ENCODE measurements at regions not wholly inside any gene's neighbourhood (a gene's known extent, or its start where the extent isn't known, plus 50 kb on each side); places are given as distances from the start of the nearest gene placed in this dataset.

DNA sequence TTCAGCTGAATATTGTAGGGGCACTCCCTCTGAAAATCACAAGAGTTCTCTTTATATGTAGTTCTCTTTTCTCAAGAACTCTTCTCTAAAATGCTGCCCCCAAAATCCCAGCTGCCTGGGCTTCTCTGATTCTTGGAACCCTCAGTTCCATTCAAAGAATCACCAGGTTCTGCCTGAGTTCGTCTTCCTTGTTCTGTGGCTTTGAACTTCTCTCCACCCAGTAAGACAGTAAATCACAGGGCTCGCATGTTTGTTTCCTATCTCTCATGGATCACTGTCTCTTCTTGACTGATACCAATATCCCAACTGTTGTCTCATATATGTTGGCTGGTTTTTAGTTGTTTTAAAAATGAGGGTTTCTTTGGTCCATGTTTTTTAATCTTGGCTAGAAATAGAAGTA, 359.5 kb upstream of the CBLB start:
- no peaks in the 10 kb centered on the region for H3K9me3 ChIP-seq (ENCODE audit: low read depth, low read length)
- no peaks in the 10 kb centered on the region for H3K27me3 ChIP-seq (ENCODE audit: insufficient read depth, low read length)
- no peaks in the 10 kb centered on the region for H3K4me1 ChIP-seq (ENCODE audit: insufficient read depth, low read length)
- H3K4me3 ChIP-seq (ENCODE audit: low read length), result no peak overlapping the region

DNA sequence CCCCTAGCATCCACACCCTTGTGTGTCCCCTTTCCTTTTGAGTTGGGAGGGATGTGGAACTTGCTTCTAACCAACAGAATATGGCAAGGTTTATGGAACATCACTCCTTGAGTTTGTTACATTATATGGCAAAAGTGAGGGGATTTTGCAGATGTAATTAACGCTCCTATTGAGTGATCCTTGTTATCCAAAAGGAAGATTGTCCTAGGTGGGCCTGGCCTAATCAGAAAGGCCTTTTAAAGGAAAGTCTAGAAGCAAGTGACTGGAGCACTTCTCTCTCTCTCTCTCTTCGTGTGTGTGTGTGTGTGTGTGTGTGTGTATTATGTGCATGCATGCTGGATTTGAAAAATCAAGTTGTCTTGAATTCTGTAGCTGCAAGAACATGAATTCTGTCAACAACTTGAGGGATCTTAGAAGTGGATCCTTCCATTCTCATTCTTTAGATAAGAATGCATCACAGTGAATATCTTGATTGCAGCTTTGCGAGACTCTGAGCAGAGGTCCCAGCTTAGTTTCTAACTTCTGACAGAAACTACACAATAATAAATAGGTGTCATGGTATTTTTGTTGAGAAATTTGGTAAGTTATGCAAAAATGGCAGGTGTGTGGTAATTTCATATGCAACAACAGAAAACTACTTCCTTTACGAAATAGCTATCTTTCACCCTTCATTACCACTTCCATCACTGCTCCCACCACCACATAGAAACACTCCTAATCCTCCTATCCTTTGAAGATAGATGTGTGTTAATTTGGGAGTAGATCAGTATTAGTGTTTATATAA, 360.9 kb upstream of the CBLB start:
- H3K4me1 ChIP-seq (ENCODE audit: insufficient read depth, low read length), result no peaks in the 10 kb centered on the region
- H3K9me3 ChIP-seq (ENCODE audit: low read depth, low read length), result no peaks in the 10 kb centered on the region
- no peak overlapping the region for H3K4me3 ChIP-seq (ENCODE audit: low read length)
- H3K27me3 ChIP-seq (ENCODE audit: insufficient read depth, low read length), result no peaks in the 10 kb centered on the region

GRCh38 chr3:106231086-106231485, 362.3 kb upstream of the CBLB start:
- H3K27me3 ChIP-seq (ENCODE audit: insufficient read depth, low read length), result no peaks in the 10 kb centered on the region
- H3K4me1 ChIP-seq (ENCODE audit: insufficient read depth, low read length), result no peaks in the 10 kb centered on the region
- H3K4me3 ChIP-seq (ENCODE audit: low read length), result no peak overlapping the region
- no peaks in the 10 kb centered on the region for H3K9me3 ChIP-seq (ENCODE audit: low read depth, low read length)

DNA sequence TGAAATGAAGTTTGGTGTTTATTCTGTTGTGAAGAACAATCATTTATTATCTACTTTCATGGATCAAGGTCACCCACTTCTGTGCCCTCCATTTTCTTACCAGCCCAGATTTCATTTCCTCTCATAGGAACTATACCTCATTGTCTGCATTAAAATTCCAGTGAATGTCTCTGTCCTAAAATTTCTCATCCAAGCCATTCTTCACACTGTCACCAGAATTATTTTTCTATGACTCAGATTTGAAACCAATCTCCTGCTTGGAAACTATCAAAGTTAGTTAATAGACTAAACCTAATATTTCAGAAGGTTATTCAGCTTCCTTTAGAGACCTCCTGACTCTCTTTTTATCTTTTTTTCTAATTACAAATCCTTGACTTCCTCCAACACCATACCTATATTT, 364.1 kb upstream of the CBLB start:
- no peaks in the 10 kb centered on the region for H3K9me3 ChIP-seq (ENCODE audit: low read depth, low read length)
- no peaks in the 10 kb centered on the region for H3K4me1 ChIP-seq (ENCODE audit: insufficient read depth, low read length)
- H3K4me3 ChIP-seq (ENCODE audit: low read length), result no peak overlapping the region
- no peaks in the 10 kb centered on the region for H3K27me3 ChIP-seq (ENCODE audit: insufficient read depth, low read length)

- Histone ChIP-seq H3K4me1 (ENCODE audit: insufficient read depth, low read length) (no peaks in the 10 kb centered on the region), H3K27me3 (ENCODE audit: insufficient read depth, low read length) (no peaks in the 10 kb centered on the region), H3K9me3 (ENCODE audit: low read depth, low read length) (no peaks in the 10 kb centered on the region), H3K4me3 (ENCODE audit: low read length) (no peak overlapping the region)
Observed at GRCh38 chr3:106239195-106239697, 370.4 kb upstream of the CBLB start.

- no peaks in the 10 kb centered on the region for H3K4me1 ChIP-seq (ENCODE audit: insufficient read depth, low read length)
- H3K4me3 ChIP-seq (ENCODE audit: low read length), result no peak overlapping the region
- no peaks in the 10 kb centered on the region for H3K27me3 ChIP-seq (ENCODE audit: insufficient read depth, low read length)
- no peaks in the 10 kb centered on the region for H3K9me3 ChIP-seq (ENCODE audit: low read depth, low read length)
Observed at GRCh38 chr3:106241593-106241992, 372.8 kb upstream of the CBLB start.

DNA sequence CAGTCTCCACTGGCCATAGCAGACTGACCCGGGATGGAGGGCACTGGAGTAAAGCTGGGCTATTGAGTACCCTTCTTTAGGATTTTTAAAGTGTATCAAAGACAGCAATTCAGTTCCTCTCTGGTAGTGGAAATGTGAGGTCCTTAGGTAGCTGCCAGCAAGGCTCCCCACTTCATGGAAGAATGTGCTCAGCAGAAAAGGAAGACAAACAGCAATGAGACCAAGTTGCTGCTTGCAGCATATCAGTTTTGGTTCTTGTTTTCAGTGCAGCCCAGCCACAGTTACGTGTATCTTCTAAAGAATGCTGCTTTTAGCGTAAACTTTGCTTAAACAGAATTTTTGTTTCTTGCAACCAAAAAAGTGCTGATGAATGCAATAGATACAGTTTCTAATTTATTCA, 374.0 kb upstream of the CBLB start:
- H3K4me3 ChIP-seq (ENCODE audit: low read length), result no peak overlapping the region
- H3K4me1 ChIP-seq (ENCODE audit: insufficient read depth, low read length), result no peaks in the 10 kb centered on the region
- H3K9me3 ChIP-seq (ENCODE audit: low read depth, low read length), result no peaks in the 10 kb centered on the region
- H3K27me3 ChIP-seq (ENCODE audit: insufficient read depth, low read length), result no peaks in the 10 kb centered on the region

DNA sequence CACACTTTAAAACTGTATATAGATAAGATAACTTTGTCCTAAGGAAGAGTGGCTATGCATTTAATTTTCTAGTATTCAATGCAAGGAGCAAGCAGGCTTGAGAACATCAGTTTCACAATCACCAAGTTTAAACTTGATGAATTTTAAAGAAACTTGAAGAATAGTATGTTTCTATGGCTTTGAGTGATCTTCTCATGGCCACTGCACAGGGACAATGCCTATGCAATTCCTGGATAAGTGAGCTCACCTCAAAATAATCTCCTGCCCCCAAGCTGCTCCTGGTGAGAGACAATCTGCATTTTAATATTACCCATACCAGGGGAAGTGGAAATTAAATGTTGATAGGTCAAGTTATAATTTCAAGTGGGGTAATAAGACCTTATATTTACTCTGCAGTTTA, 376.6 kb upstream of the CBLB start:
- Histone ChIP-seq H3K9me3 (ENCODE audit: low read depth, low read length) (no peaks in the 10 kb centered on the region), H3K27me3 (ENCODE audit: insufficient read depth, low read length) (no peaks in the 10 kb centered on the region), H3K4me1 (ENCODE audit: insufficient read depth, low read length) (no peaks in the 10 kb centered on the region), H3K4me3 (ENCODE audit: low read length) (no peak overlapping the region)

DNA sequence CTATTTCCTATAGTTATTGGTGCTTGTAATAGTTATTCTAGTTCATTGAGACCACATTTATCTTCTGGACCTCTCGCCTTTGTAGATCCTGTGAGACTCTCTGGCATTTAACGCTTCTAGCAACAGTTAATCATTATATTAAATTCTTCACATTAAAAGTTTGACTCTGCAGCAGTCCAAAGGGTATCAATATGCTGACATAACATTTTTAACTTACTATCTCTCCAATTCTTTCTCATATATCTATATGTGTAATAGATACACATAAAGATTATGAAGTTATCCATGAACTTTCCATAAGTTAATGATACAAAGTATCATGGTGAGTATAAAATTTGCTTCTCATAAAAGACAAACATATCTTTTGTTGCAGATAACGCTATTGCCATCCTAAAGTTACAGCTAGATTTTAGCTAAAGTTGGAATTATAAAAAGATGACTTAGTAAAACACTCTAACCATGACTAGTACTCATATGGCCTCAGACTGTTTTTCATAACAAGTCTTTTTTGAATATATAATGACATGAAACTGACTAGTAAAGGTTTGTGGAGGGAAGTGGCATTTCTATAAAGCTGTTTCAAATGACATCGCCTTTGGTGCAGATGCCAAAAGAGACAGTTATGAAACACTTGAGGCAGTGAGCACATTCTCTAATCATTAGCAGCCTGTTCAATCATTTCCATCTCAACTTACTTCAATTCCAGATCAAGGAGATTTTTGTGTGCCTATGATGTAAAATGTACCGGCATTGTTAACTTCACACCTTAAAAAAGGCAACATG, 379.3 kb upstream of the CBLB start:
- Histone ChIP-seq H3K27me3 (ENCODE audit: insufficient read depth, low read length) (no peaks in the 10 kb centered on the region), H3K9me3 (ENCODE audit: low read depth, low read length) (no peaks in the 10 kb centered on the region), H3K4me1 (ENCODE audit: insufficient read depth, low read length) (no peaks in the 10 kb centered on the region), H3K4me3 (ENCODE audit: low read length) (no peak overlapping the region)

DNA sequence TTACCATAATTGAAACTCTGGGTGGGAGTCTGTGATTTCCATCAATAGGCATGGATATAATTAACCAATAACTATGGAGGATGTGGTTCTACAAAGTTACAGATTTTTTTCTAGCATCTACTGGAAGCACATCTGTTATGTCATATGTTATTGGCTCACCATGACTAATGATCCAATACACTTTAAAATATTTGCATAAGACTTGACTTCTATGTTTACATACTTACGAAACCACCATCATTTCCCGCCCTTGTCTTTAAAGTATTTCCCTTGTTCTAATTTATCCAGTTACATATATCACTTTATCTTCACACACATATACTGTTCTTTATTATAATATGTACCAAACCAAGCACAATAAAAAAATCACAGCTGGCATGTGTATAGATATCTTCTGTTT, 380.3 kb upstream of the CBLB start:
- no peaks in the 10 kb centered on the region for H3K27me3 ChIP-seq (ENCODE audit: insufficient read depth, low read length)
- H3K4me3 ChIP-seq (ENCODE audit: low read length), result no peak overlapping the region
- no peaks in the 10 kb centered on the region for H3K9me3 ChIP-seq (ENCODE audit: low read depth, low read length)
- H3K4me1 ChIP-seq (ENCODE audit: insufficient read depth, low read length), result no peaks in the 10 kb centered on the region

DNA sequence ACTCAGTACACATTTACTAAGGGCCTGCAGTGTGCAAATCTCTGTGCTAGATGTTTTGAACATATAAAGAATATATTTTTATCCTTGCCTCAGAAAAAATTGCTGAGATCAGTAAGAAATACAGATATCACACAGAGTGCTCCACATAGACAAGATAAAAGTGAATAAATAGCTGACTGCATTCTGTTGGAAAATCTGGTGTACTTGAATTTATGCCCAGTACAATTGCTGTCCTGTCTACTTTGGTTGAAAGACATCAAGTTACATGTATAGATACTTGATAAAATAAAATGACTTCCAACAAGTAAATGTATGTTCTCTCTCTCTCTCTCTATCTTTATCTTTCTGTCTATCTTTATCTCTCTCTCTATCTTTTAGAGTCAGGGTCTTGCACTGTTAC, 381.2 kb upstream of the CBLB start:
- H3K4me1 ChIP-seq (ENCODE audit: insufficient read depth, low read length), result no peaks in the 10 kb centered on the region
- H3K27me3 ChIP-seq (ENCODE audit: insufficient read depth, low read length), result no peaks in the 10 kb centered on the region
- no peak overlapping the region for H3K4me3 ChIP-seq (ENCODE audit: low read length)
- no peaks in the 10 kb centered on the region for H3K9me3 ChIP-seq (ENCODE audit: low read depth, low read length)

DNA sequence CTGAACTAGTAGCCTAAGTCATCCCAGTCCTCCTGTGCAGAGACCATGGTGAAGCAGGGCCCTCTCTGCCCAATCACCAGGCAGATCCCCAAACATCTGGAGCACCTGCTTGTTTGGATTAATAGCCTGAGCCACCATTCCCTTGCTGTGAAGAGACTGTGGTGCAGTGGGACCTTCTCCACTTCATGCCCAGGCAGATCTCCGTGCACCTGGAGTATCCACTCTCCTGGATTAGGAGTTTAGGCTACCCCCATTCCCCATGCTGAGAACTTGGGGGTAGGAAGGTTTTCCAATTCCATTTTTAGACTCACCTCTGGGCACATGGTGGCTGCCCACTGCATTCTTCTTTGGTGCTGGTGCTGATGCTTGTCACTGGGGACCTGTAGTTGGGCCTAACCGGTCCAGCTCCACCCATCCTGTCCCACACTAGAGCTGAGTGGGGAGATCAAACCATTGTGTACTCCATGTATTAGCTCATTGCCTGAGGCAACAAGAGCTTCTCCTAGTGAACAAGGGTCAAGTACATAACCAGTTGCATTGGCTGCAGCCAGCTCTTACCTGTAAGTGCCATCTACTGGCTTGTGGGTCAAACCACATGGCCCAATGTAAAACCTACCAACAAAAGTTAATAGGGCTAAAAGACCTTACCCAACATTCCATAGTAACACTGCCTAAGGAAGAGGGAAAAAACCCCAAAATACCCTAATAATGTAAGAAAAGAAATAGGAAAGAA, 382.5 kb upstream of the CBLB start:
- no peaks in the 10 kb centered on the region for H3K4me1 ChIP-seq (ENCODE audit: insufficient read depth, low read length)
- no peaks in the 10 kb centered on the region for H3K27me3 ChIP-seq (ENCODE audit: insufficient read depth, low read length)
- H3K9me3 ChIP-seq (ENCODE audit: low read depth, low read length), result no peaks in the 10 kb centered on the region
- H3K4me3 ChIP-seq (ENCODE audit: low read length), result no peak overlapping the region

DNA sequence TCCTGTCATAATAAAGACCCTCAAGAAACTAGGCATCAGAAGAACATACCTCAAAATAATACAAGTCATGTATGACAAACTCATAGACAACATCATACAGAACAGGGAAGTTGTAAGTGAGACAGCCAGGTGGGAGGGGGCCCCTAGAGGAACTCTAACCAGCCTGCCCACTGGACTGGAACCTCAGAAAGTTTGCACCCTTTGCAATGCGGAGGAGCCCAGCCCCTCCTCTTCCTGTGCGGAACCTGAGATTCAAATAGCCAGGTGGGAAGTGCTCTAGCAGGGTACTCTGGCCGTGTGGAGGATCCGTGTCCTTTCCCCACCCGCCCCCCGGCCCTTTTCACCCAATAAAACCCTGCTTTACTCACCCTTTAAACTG, 387.0 kb upstream of the CBLB start:
- Histone ChIP-seq H3K27me3 (ENCODE audit: insufficient read depth, low read length) (no peaks in the 10 kb centered on the region), H3K4me3 (ENCODE audit: low read length) (peak overlapping the region; percentile 0), H3K9me3 (ENCODE audit: low read depth, low read length) (no peaks in the 10 kb centered on the region), H3K4me1 (ENCODE audit: insufficient read depth, low read length) (no peaks in the 10 kb centered on the region)

- Histone ChIP-seq H3K4me3 (ENCODE audit: low read length) (peak overlapping the region; percentile 0), H3K9me3 (ENCODE audit: low read depth, low read length) (no peaks in the 10 kb centered on the region), H3K4me1 (ENCODE audit: insufficient read depth, low read length) (no peaks in the 10 kb centered on the region), H3K27me3 (ENCODE audit: insufficient read depth, low read length) (no peaks in the 10 kb centered on the region)
Observed at GRCh38 chr3:106256249-106256957, 387.6 kb upstream of the CBLB start.

DNA sequence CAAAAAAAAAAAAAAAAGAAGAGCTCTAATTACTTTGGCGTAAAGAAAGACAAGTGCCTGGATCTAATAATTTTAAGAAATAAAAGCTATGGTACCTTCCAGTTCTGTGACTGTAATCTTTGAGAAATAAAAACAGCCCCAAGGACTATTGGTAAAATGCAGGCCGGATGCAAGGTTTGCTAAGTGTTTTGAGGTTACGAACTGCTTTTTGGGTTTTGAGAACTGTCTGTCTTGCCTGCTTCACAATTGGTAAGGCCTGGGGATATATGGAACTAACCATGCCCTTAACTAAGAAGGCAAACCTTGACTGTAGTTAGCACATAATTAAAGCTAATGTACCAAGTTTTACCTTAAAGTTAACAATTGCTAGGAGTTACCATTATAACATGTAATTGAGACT, 388.4 kb upstream of the CBLB start:
- Histone ChIP-seq H3K27me3 (ENCODE audit: insufficient read depth, low read length) (no peaks in the 10 kb centered on the region), H3K4me3 (ENCODE audit: low read length) (no peak overlapping the region), H3K9me3 (ENCODE audit: low read depth, low read length) (no peaks in the 10 kb centered on the region), H3K4me1 (ENCODE audit: insufficient read depth, low read length) (no peaks in the 10 kb centered on the region)

Measured in mononuclear cell (primary cell).